Gastrocnemius medialis (tissue), 4 donors: ENCODE measurements at regions not wholly inside any gene's neighbourhood (a gene's known extent, or its start where the extent isn't known, plus 50 kb on each side); places are given as distances from the start of the nearest gene placed in this dataset.

Experiments used
- CTCF ChIP-seq, 5 experiments: fragments of 450-650 bp in 3 of 5; fragments of 200-600 bp in 2 of 5; sonication (generic) in 2 of 5; IDR thresholded peaks in 4 of 5; conservative IDR thresholded peaks in 1 of 5; 1 replicate in 4 of 5; 2 replicates in 1 of 5; pipeline ENCODE4 v1.5.1; 2016 to 2019; ENCODE audit warnings: antibody characterized with exemption in 5 of 5, mild to moderate bottlenecking in 3 of 5, moderate library complexity in 3 of 5
- POLR2A ChIP-seq, 2 donors: fragments of 450-650 bp; IDR thresholded peaks; one replicate each; pipeline ENCODE4 v1.6.1; 2017; ENCODE audit warnings: antibody characterized with exemption in 2 of 2, mild to moderate bottlenecking in 2 of 2, moderate library complexity in 2 of 2

GRCh38 chr4:59770601-59771264, 1429.4 kb upstream of the ADGRL3 start:
- TF ChIP-seq CTCF (IDR thresholded peaks at IDR 0.05 in 4 of 5, conservative IDR thresholded peaks at IDR 0.05 in 1 of 5) (no peak), POLR2A (IDR thresholded peaks at IDR 0.05) (no peak)
